Activated naive CD4-positive, alpha-beta T cell treated with anti-CD3 and anti-CD28 coated beads for 36 hours (primary cell): ENCODE measurements at regions not wholly inside any gene's neighbourhood (a gene's known extent, or its start where the extent isn't known, plus 50 kb on each side); places are given as distances from the start of the nearest gene placed in this dataset.

Experiments used
- CTCF ChIA-PET: fragments of 350-600 bp; sonication (Branson Sonifier 250); formaldehyde crosslinking; loops from one replicate; lab custom pipeline; 2021; ENCODE audit warnings: antibody characterized with exemption; lab: Charles Lee
- DNase-seq: peaks from one replicate; pipeline ENCODE4 v3.0.0-alpha.2; 2020
- H3K27ac Mint-ChIP-seq: one replicate; pipeline ENCODE4 v1.8.0; 2021; ENCODE audit warnings: mild to moderate bottlenecking, mixed read lengths
- H3K27me3 Mint-ChIP-seq: one replicate; pipeline ENCODE4 v1.8.0; 2021; ENCODE audit warnings: low read depth, mixed read lengths
- H3K36me3 Mint-ChIP-seq: one replicate; pipeline ENCODE4 v1.8.0; 2021; ENCODE audit warnings: low read depth, mixed read lengths
- H3K4me1 Mint-ChIP-seq: one replicate; pipeline ENCODE4 v1.8.0; 2021; ENCODE audit warnings: low read depth, mixed read lengths
- H3K4me3 Mint-ChIP-seq: one replicate; pipeline ENCODE4 v1.8.0; 2021; ENCODE audit warnings: mild to moderate bottlenecking, moderate library complexity, mixed read lengths
- H3K9me3 Mint-ChIP-seq: one replicate; pipeline ENCODE4 v1.8.0; 2021; ENCODE audit warnings: mixed read lengths
- intact Hi-C: fragments of 100-400 bp; cut with micrococcal nuclease; formaldehyde crosslinking; loops from one replicate; pipeline ENCODE4 v1.15.1; 2023

GRCh38 chr5:81820863-81821262, 70.0 kb upstream of the SSBP2 start:
- Mint-ChIP-seq H3K4me1 (peaks cover 34% of the 10 kb centered on the region), H3K27ac (no peak overlapping the region), H3K27me3 (no peaks in the 10 kb centered on the region), H3K9me3 (no peaks in the 10 kb centered on the region), H3K4me3 (no peak overlapping the region), H3K36me3 (no peaks in the 10 kb centered on the region)
- intact Hi-C loops: no loop called here
- CTCF ChIA-PET: no interaction called here
- DNase-seq: no peak

- intact Hi-C loops: no loop called here
- Mint-ChIP-seq H3K9me3 (no peaks in the 10 kb centered on the region), H3K36me3 (no peaks in the 10 kb centered on the region), H3K27me3 (no peaks in the 10 kb centered on the region), H3K4me1 (peaks cover 34% of the 10 kb centered on the region), H3K27ac (no peak overlapping the region), H3K4me3 (no peak overlapping the region)
- CTCF ChIA-PET: no interaction called here
- DNase-seq: no peak
These were observed 69.4 kb upstream of the SSBP2 start for GRCh38 chr5:81820318-81820636.

- Mint-ChIP-seq H3K4me1 (peaks cover 34% of the 10 kb centered on the region), H3K27ac (no peak overlapping the region), H3K9me3 (no peaks in the 10 kb centered on the region), H3K27me3 (no peaks in the 10 kb centered on the region), H3K36me3 (no peaks in the 10 kb centered on the region), H3K4me3 (no peak overlapping the region)
- CTCF ChIA-PET: no interaction called here
- DNase-seq: no peak
- intact Hi-C loops: no loop called here
These were observed 68.8 kb upstream of the SSBP2 start for GRCh38 chr5:81819556-81820317.

- no peaks in the 10 kb centered on the region for H3K9me3 Mint-ChIP-seq
- H3K27ac Mint-ChIP-seq: no peak overlapping the region
- H3K36me3 Mint-ChIP-seq: no peaks in the 10 kb centered on the region
- no peak for DNase-seq
- no peaks in the 10 kb centered on the region for H3K27me3 Mint-ChIP-seq
- intact Hi-C loops: no loop called here
- no peak overlapping the region for H3K4me3 Mint-ChIP-seq
- CTCF ChIA-PET: interaction anchor here (1.1 kb wide), 1 partner anchor 247 kb away, joined by 3 read pairs; no protein-coding TSS in a partner anchor
- H3K4me1 Mint-ChIP-seq: peaks cover 34% of the 10 kb centered on the region
These were observed 67.1 kb upstream of the SSBP2 start for GRCh38 chr5:81817980-81818379.

GRCh38 chr5:81817086-81817485, 66.2 kb upstream of the SSBP2 start:
- Mint-ChIP-seq H3K27me3 (no peaks in the 10 kb centered on the region), H3K36me3 (no peaks in the 10 kb centered on the region), H3K4me1 (peaks cover 34% of the 10 kb centered on the region), H3K27ac (no peak overlapping the region), H3K4me3 (no peak overlapping the region), H3K9me3 (no peaks in the 10 kb centered on the region)
- intact Hi-C loops: no loop called here
- CTCF ChIA-PET: no interaction called here
- DNase-seq: no peak

GRCh38 chr5:81815321-81815720, 64.4 kb upstream of the SSBP2 start:
- no peak overlapping the region for H3K4me3 Mint-ChIP-seq
- CTCF ChIA-PET: no interaction called here
- no peaks in the 10 kb centered on the region for H3K27me3 Mint-ChIP-seq
- no peak overlapping the region for H3K27ac Mint-ChIP-seq
- intact Hi-C loops: no loop called here
- DNase-seq: no peak
- peaks cover 29% of the 10 kb centered on the region for H3K4me1 Mint-ChIP-seq
- no peaks in the 10 kb centered on the region for H3K36me3 Mint-ChIP-seq
- H3K9me3 Mint-ChIP-seq: no peaks in the 10 kb centered on the region

- Mint-ChIP-seq H3K27ac (no peak overlapping the region), H3K36me3 (no peaks in the 10 kb centered on the region), H3K27me3 (no peaks in the 10 kb centered on the region), H3K9me3 (peaks cover 17% of the 10 kb centered on the region), H3K4me1 (peaks cover 6% of the 10 kb centered on the region), H3K4me3 (no peak overlapping the region)
- intact Hi-C loops: no loop called here
- DNase-seq: no peak
- CTCF ChIA-PET: interaction anchor here (1.3 kb wide), 1 partner anchor 31 kb away, joined by 3 read pairs; no protein-coding TSS in a partner anchor
These were observed 57.2 kb upstream of the SSBP2 start for GRCh38 chr5:81808106-81808505.

GRCh38 chr5:81805086-81805485, 54.2 kb upstream of the SSBP2 start:
- intact Hi-C loops: no loop called here
- Mint-ChIP-seq H3K9me3 (peaks cover 17% of the 10 kb centered on the region), H3K4me1 (peaks cover 6% of the 10 kb centered on the region), H3K27me3 (no peaks in the 10 kb centered on the region), H3K27ac (no peak overlapping the region), H3K36me3 (no peaks in the 10 kb centered on the region), H3K4me3 (no peak overlapping the region)
- CTCF ChIA-PET: no interaction called here
- DNase-seq: no peak

GRCh38 chr5:81803812-81804211, 52.9 kb upstream of the SSBP2 start:
- peaks cover 6% of the 10 kb centered on the region for H3K4me1 Mint-ChIP-seq
- H3K9me3 Mint-ChIP-seq: peaks cover 17% of the 10 kb centered on the region
- no peaks in the 10 kb centered on the region for H3K36me3 Mint-ChIP-seq
- H3K27ac Mint-ChIP-seq: no peak overlapping the region
- intact Hi-C loops: no loop called here
- no peak for DNase-seq
- CTCF ChIA-PET: no interaction called here
- H3K4me3 Mint-ChIP-seq: no peak overlapping the region
- H3K27me3 Mint-ChIP-seq: no peaks in the 10 kb centered on the region

- intact Hi-C loops: no loop called here
- no peak for DNase-seq
- CTCF ChIA-PET: no interaction called here
- no peak overlapping the region for H3K4me3 Mint-ChIP-seq
- peaks cover 10% of the 10 kb centered on the region for H3K4me1 Mint-ChIP-seq
- H3K9me3 Mint-ChIP-seq: peaks cover 10% of the 10 kb centered on the region
- no peak overlapping the region for H3K27ac Mint-ChIP-seq
- no peaks in the 10 kb centered on the region for H3K36me3 Mint-ChIP-seq
- no peaks in the 10 kb centered on the region for H3K27me3 Mint-ChIP-seq
These were observed 51.7 kb upstream of the SSBP2 start for GRCh38 chr5:81802625-81803024.

- peaks cover 7% of the 10 kb centered on the region for H3K9me3 Mint-ChIP-seq
- H3K4me1 Mint-ChIP-seq: peaks cover 10% of the 10 kb centered on the region
- no peaks in the 10 kb centered on the region for H3K36me3 Mint-ChIP-seq
- no peaks in the 10 kb centered on the region for H3K27me3 Mint-ChIP-seq
- no peak overlapping the region for H3K27ac Mint-ChIP-seq
- intact Hi-C loops: no loop called here
- no peak overlapping the region for H3K4me3 Mint-ChIP-seq
- DNase-seq: no peak
- CTCF ChIA-PET: no interaction called here
These were observed 51.1 kb upstream of the SSBP2 start for GRCh38 chr5:81802020-81802419.

- Mint-ChIP-seq H3K4me3 (no peak overlapping the region), H3K4me1 (peaks cover 10% of the 10 kb centered on the region), H3K27me3 (no peaks in the 10 kb centered on the region), H3K27ac (no peak overlapping the region), H3K9me3 (peaks cover 3% of the 10 kb centered on the region), H3K36me3 (no peaks in the 10 kb centered on the region)
- intact Hi-C loops: no loop called here
- CTCF ChIA-PET: no interaction called here
- no peak for DNase-seq
These were observed 49.9 kb upstream of the SSBP2 start for GRCh38 chr5:81800797-81801196.
